ENCODE measurements at regions not wholly inside any gene's neighbourhood (a gene's known extent, or its start where the extent isn't known, plus 50 kb on each side); places are given as distances from the start of the nearest gene placed in this dataset.

DNA sequence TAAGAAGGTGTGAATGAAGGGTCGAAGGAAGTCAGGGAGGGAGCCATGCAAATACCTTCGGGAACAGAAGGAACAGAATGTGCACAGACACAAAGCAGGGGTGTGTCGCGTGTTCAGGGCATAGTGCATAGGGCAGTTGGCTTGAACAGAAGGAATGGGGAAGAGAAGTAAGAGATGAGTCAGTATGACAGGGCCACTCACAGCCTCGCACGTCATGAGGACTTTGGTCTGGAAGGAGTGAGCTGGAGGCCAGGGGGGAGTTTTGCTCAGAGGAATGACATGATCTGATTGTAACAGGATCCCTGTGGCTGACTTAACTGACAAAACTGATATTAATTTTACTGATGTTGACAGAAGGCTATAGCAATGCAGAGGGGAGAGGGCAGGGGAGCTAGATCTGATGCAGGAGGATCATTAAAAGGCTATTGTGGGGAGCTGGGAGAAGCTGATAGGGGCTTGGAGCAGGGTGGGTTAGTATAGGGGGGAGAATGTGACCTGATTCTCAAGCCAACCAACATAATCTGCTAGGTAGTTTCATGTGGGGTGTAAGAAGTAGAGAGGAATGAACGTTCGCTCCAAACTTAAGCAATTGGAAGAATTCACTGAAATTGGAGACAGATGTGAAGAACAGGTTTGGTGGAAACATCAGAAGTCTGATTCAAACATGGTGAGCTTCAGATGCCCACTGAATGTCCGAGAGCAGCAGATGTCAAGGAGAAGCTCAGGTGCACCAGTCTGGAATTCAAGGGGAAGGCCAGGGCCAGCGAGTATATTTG lies 60.4 kb upstream of the COPS8 start:
- Mint-ChIP-seq H3K9me3 (no peaks in the 10 kb centered on the region), H3K27me3 (ENCODE audit: low read depth) (no peaks in the 10 kb centered on the region), H3K4me1 (ENCODE audit: low read depth) (no peaks in the 10 kb centered on the region), H3K27ac (no peak overlapping the region), H3K4me3 (no peak overlapping the region), H3K36me3 (ENCODE audit: low read depth) (no peaks in the 10 kb centered on the region)

DNA sequence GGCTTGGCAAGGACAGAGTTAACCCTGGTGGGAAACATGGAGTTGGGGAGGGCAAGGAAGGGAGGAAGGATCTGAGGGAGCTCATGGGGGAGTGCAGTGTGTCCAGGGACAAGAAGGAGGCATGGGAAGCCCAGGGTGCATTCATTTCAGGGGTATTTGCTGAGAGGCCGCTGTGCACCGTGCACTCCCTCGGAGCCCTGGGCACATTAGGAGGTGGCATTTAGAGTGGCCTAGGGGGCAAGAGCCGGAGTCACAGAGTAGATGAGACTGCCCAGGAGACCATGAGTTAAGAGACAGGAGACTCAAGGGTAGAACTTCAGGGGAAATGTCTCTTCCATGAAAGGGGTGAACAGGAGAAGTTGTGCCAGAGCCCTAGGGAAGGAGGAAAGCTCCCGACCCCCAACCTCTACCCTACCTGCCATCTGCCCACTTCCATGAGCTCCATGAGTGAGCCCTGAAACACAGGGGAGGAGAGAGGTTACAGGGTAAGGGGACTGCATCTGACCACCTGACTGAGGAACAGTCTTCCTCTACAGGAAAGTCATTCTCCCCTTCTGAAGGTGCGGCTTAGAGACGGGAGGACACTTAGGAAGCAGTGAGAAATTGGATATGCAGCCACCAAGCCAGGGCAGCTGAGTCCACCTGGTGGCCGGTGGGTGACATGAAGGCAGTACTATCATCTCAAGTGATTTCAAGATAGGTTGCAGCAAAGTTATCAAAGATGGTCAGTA lies 58.5 kb upstream of the COPS8 start:
- no peak overlapping the region for H3K27ac Mint-ChIP-seq
- no peak overlapping the region for H3K4me3 Mint-ChIP-seq
- H3K4me1 Mint-ChIP-seq (ENCODE audit: low read depth) = no peaks in the 10 kb centered on the region
- H3K36me3 Mint-ChIP-seq (ENCODE audit: low read depth) = no peaks in the 10 kb centered on the region
- no peaks in the 10 kb centered on the region for H3K9me3 Mint-ChIP-seq
- no peaks in the 10 kb centered on the region for H3K27me3 Mint-ChIP-seq (ENCODE audit: low read depth)

GRCh38 chr2:237027712-237028029 lies 58.0 kb upstream of the COPS8 start:
- Mint-ChIP-seq H3K27me3 (ENCODE audit: low read depth) (no peaks in the 10 kb centered on the region), H3K4me1 (ENCODE audit: low read depth) (no peaks in the 10 kb centered on the region), H3K36me3 (ENCODE audit: low read depth) (no peaks in the 10 kb centered on the region), H3K27ac (no peak overlapping the region), H3K4me3 (no peak overlapping the region), H3K9me3 (no peaks in the 10 kb centered on the region)

- H3K4me1 Mint-ChIP-seq (ENCODE audit: low read depth) = no peaks in the 10 kb centered on the region
- no peak overlapping the region for H3K27ac Mint-ChIP-seq
- H3K36me3 Mint-ChIP-seq (ENCODE audit: low read depth) = no peaks in the 10 kb centered on the region
- H3K4me3 Mint-ChIP-seq = no peak overlapping the region
- no peaks in the 10 kb centered on the region for H3K9me3 Mint-ChIP-seq
- H3K27me3 Mint-ChIP-seq (ENCODE audit: low read depth) = no peaks in the 10 kb centered on the region
Observed at GRCh38 chr2:237030382-237030781, 55.3 kb upstream of the COPS8 start.

DNA sequence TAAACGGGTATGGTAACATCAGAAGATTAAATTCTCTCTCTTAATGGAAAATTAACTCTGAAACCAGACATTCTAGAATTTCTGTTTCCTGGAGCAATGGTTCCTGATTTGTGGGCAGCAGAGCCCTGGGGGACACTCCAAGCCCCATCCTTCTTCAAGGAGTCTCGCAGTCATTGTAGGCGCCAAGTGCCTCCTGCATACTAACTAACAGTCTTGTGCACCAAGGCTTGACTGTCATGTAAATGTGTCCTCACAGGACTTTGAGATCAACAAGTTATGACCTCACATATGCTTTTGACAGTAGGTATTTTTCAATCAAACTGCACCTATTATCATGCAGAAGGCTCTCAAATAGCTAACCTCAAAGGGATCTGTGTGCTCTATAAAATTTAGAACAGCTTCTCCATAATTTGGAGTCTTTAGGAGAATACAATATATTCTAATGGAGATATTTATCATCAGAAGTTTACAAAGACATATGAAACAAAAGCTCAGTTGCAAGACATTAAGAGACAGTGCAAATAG lies 52.1 kb upstream of the COPS8 start:
- no peaks in the 10 kb centered on the region for H3K4me1 Mint-ChIP-seq (ENCODE audit: low read depth)
- H3K27ac Mint-ChIP-seq = no peak overlapping the region
- no peaks in the 10 kb centered on the region for H3K36me3 Mint-ChIP-seq (ENCODE audit: low read depth)
- no peaks in the 10 kb centered on the region for H3K9me3 Mint-ChIP-seq
- H3K27me3 Mint-ChIP-seq (ENCODE audit: low read depth) = no peaks in the 10 kb centered on the region
- H3K4me3 Mint-ChIP-seq = no peak overlapping the region

DNA sequence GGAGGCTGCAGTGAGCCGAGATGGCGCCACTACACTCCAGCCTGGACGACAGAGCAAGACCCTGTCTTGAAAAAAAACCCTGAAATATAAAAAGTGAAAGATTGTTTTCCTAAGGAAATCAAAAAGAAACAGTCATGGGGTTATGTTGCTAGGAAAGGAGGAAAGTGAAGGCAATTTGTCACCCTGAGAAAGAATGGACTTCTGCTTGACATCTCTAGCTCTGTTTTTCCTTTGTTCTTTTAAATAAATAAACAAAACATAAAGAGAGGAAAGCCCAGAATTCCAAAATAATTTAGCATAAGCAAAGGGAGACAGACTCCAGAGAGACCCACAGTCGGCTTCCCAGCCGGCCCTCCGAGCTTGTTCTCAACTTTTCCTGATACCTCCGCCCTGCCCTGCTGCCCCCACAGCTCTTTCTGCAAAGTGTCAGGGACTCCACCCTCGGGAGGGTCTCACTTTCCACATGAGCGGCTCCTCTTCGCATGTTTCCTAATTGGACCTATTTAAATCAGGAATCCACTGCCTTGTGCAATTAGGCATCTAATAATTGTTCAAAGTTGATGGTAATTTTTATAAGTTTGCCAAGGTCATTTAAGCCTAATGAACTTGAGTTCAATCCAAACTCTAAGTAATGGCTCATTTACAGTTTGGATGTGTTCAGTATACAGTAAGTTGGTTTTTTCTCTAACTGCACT lies 49.8 kb upstream of the COPS8 start:
- Mint-ChIP-seq H3K27me3 (ENCODE audit: low read depth) (no peaks in the 10 kb centered on the region), H3K27ac (no peak overlapping the region), H3K36me3 (ENCODE audit: low read depth) (no peaks in the 10 kb centered on the region), H3K9me3 (no peaks in the 10 kb centered on the region), H3K4me3 (no peak overlapping the region), H3K4me1 (ENCODE audit: low read depth) (no peaks in the 10 kb centered on the region)

Data from T-helper 1 cell treated with Interleukin-12 subunit alpha and Interleukin-12 subunit beta and Interleukin-4 antibody, amounts not matched to agents 30 μg/mL and 1 μg/mL, for 36 hours (primary cell).